ENCODE measurements at regions not wholly inside any gene's neighbourhood (a gene's known extent, or its start where the extent isn't known, plus 50 kb on each side); places are given as distances from the start of the nearest gene placed in this dataset.
"Not testable (repeated sequence)": the region's sequence is repeated elsewhere in the genome, so short reads cannot be mapped to it uniquely, and the experiment has no call there.

DNA sequence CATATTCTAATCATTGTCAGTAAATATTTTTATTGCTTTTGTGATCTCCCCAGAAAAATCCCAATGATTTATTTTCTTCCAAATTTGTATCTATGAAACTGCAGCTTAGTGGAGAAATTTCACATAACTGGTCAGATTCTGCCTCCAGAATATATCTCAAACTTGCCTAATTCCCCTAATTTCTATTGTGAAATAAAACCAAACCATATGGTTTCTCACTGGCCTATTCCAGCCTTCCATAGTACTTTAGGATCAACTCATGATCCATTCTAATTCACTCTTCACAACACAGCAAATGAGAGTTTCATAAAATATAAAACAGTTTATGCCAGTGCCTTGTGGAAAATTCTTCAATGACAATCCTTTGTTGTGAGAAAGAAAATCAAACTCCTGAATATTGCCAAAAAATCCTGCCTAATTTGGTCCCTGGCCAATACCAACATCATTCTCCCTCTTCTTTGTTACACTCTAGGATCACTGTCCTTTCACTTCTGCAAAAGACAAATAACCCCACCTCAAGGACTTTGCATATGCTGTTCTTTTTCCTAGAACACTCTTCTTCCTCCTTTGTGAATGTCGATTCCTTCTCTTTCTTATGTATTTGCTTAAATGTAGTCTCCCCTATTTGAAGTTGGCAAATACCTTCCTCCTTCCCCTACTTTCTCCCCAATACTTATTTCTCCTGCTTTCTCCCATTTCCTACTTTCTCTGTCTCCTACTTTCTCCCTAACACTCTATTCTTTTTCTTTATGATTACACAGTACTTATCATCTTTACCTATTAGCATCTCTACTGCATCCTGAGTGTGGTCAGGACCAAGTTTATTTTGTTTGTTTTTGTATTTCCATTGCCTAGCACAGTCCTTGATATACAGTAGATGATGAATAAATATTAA is 587.5 kb downstream of the RFPL4B start:
- no peaks in the 10 kb centered on the region for H3K9me3 Mint-ChIP-seq
- no peaks in the 10 kb centered on the region for H3K27me3 Mint-ChIP-seq
- DNase-seq = no peak
- H3K4me3 Mint-ChIP-seq = no peak overlapping the region
- no peaks in the 10 kb centered on the region for H3K4me1 Mint-ChIP-seq
- no peaks in the 10 kb centered on the region for H3K36me3 Mint-ChIP-seq (ENCODE audit: low read depth)
- H3K27ac Mint-ChIP-seq = no peak overlapping the region
- CTCF ChIA-PET = no interaction called here
- POLR2A ChIA-PET = no interaction called here

DNA sequence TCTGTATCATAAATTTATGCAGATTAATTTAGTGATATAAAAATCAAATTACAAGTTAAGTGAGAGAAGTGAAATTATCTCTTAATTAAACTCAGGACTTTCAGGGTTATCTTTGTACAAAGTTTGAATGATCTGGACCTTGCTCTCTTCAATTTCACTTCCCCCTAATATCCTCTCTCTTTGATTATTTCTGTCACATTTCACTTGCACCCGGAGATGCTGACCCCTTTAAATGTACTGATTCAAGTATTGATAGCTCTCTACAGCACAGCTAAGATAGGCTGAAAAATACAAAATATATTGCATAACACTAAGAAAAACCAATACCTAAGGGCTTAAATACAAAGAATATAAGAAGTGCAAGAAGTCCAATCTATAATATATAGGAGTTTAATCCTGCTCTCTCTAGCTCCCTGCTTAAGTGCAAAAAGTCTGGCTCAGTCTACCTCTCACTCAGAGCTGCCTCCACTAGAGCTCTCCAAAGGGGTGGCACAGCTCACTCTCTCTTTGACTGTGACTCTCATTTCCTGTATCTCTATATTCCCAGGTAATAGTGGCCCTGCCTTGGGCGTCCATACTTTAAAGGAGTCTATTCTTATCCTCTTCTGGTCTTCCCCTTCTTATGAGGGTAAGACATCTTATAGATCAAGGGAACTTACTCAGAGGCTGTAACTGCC is 588.4 kb downstream of the RFPL4B start:
- Mint-ChIP-seq H3K4me1 (no peaks in the 10 kb centered on the region), H3K36me3 (ENCODE audit: low read depth) (no peaks in the 10 kb centered on the region), H3K9me3 (no peaks in the 10 kb centered on the region), H3K27ac (no peak overlapping the region), H3K27me3 (no peaks in the 10 kb centered on the region), H3K4me3 (no peak overlapping the region)
- POLR2A ChIA-PET = no interaction called here
- no peak for DNase-seq
- CTCF ChIA-PET = no interaction called here

DNA sequence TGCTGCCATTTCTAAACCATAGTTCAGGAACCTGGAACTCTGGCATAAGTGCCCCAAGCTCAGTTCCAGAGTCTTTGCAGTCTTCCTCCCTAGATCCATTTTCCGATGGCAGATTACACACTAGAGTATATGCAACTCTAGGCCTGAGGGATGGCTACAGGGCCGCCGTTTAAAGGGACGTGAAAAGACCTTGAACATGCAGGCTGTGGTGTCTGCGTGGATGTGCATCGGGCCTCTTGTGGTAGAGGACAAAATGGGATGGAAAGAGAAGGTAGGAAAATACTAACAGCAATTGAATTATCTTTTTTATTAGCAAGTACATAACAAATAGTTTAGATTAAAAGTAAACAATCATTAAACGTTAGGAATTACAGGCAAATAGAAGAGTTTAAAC is 588.9 kb downstream of the RFPL4B start:
- no peaks in the 10 kb centered on the region for H3K4me1 Mint-ChIP-seq
- H3K4me3 Mint-ChIP-seq = no peak overlapping the region
- no peaks in the 10 kb centered on the region for H3K36me3 Mint-ChIP-seq (ENCODE audit: low read depth)
- no peak overlapping the region for H3K27ac Mint-ChIP-seq
- no peaks in the 10 kb centered on the region for H3K9me3 Mint-ChIP-seq
- POLR2A ChIA-PET = no interaction called here
- CTCF ChIA-PET = no interaction called here
- DNase-seq = no peak
- no peaks in the 10 kb centered on the region for H3K27me3 Mint-ChIP-seq

DNA sequence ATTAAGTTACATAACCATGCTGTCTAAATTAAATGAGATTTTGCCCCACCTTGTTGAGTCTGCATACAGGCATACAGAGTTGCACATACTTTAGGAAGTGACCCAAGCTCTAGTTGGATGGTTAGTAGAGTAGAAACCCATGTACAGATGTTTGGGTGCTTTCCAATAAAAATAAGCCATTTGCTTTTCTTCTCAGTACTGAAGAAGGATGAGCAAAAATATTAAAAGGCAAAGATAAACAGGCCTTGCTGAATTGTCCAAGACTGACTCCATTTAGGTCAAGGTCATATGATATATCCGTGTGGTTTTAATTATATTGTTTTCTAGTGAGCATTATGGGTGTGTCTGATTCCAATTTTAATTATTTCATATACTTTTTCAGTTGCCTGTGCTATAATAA is 589.4 kb downstream of the RFPL4B start:
- POLR2A ChIA-PET = no interaction called here
- no peaks in the 10 kb centered on the region for H3K36me3 Mint-ChIP-seq (ENCODE audit: low read depth)
- no peak for DNase-seq
- CTCF ChIA-PET = interaction anchor here (0.6 kb wide), 1 partner anchor 429 kb away, joined by 3 read pairs; no protein-coding TSS in a partner anchor
- H3K27me3 Mint-ChIP-seq = no peaks in the 10 kb centered on the region
- no peak overlapping the region for H3K27ac Mint-ChIP-seq
- H3K9me3 Mint-ChIP-seq = no peaks in the 10 kb centered on the region
- no peak overlapping the region for H3K4me3 Mint-ChIP-seq
- H3K4me1 Mint-ChIP-seq = no peaks in the 10 kb centered on the region

DNA sequence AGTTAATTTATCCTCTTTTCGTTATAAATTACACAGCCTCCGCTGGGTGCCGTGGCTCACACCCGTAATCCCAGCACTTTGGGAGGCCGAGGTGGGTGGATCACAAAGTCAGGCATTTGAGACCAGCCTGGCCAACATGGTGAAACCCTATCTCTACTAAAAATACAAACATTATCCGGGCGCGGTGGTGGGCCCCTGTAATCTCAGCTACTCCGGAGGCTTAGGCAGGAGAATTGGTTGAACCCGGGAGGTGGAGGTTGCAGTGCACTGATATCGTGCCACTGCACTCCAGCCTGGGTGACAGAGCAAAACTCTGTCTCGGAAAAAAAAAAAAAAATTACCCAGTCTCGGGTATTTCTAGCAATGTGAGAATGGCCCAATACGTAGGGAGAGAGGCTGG is 590.6 kb downstream of the RFPL4B start:
- POLR2A ChIA-PET; H3K4me1 Mint-ChIP-seq; H3K4me3 Mint-ChIP-seq; H3K27me3 Mint-ChIP-seq; H3K36me3 Mint-ChIP-seq (ENCODE audit: low read depth); H3K27ac Mint-ChIP-seq; DNase-seq; H3K9me3 Mint-ChIP-seq: not testable (repeated sequence)
- CTCF ChIA-PET = interaction anchor here (0.7 kb wide), 1 partner anchor 8 kb away, joined by 3 read pairs; no protein-coding TSS in a partner anchor

DNA sequence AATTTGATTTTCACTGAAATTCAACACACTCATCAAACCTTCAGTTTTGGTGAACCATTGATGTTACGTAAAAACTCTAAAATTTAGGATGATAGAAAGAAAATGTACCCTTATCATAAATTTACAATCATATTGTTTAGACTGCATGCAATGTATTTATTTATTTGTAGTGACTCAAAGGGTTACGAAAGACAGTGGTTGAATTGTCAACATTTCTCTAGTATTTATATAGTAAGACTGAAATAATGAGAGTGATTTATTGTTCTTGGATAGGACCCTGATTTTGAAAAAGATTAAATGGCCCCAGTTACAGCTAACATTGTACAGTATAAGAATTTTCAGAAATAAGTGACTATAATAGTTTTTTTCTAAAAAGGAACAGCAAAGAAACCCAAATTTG is 591.5 kb downstream of the RFPL4B start:
- POLR2A ChIA-PET = no interaction called here
- Mint-ChIP-seq H3K27ac (no peak overlapping the region), H3K36me3 (ENCODE audit: low read depth) (no peaks in the 10 kb centered on the region)

DNA sequence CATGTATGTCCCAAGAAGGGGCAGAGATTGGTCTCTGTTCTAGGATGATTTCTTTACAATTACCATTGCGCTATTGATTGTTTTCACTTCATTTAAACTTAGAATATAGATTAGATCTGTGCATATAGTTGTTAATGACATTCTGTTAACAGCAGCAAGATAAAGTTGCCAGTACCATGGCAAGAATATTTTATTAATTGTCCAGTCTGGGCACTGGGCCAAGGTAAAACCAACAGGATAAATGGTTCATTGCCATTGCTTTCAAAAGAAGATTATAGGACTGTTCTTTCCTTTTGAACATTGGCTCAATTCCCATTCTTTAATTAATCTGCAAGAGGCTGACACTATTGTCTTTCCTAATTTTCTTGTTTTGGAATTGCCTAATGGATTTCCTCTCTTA is 592.4 kb downstream of the RFPL4B start:
- CTCF ChIA-PET = no interaction called here
- H3K4me1 Mint-ChIP-seq = no peaks in the 10 kb centered on the region
- H3K27ac Mint-ChIP-seq = no peak overlapping the region
- no peaks in the 10 kb centered on the region for H3K9me3 Mint-ChIP-seq
- H3K27me3 Mint-ChIP-seq = no peaks in the 10 kb centered on the region
- POLR2A ChIA-PET = no interaction called here
- no peaks in the 10 kb centered on the region for H3K36me3 Mint-ChIP-seq (ENCODE audit: low read depth)
- H3K4me3 Mint-ChIP-seq = no peak overlapping the region
- DNase-seq = no peak

More for the DNA sequence above, 591.5 kb downstream of the RFPL4B start:
- CTCF ChIA-PET = no interaction called here
- no peak for DNase-seq
- no peak overlapping the region for H3K4me3 Mint-ChIP-seq
- no peaks in the 10 kb centered on the region for H3K27me3 Mint-ChIP-seq
- H3K4me1 Mint-ChIP-seq = no peaks in the 10 kb centered on the region
- H3K9me3 Mint-ChIP-seq = no peaks in the 10 kb centered on the region

DNA sequence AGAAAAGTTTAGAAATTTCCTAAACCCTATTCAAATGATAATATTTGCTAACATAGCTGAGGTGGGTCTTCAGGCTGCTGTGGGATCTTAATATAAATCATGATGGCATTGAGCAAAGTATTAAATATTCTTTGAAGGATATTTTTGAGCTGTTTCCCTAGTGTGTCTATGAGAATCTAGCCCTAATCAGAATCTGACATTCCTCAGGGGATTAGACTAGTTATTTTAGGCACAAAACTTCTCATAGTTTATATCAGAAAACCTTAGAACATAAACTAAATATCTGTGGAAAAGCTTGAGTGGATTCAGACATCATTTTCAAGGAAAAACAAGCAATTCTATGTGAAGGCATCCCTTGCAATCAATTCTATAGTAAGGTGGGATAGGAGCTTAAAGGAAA is 594.5 kb downstream of the RFPL4B start:
- DNase-seq = no peak
- Mint-ChIP-seq H3K36me3 (ENCODE audit: low read depth) (no peaks in the 10 kb centered on the region), H3K4me1 (no peaks in the 10 kb centered on the region), H3K27ac (no peak overlapping the region), H3K27me3 (no peaks in the 10 kb centered on the region), H3K4me3 (no peak overlapping the region), H3K9me3 (no peaks in the 10 kb centered on the region)
- CTCF ChIA-PET = no interaction called here
- POLR2A ChIA-PET = no interaction called here

DNA sequence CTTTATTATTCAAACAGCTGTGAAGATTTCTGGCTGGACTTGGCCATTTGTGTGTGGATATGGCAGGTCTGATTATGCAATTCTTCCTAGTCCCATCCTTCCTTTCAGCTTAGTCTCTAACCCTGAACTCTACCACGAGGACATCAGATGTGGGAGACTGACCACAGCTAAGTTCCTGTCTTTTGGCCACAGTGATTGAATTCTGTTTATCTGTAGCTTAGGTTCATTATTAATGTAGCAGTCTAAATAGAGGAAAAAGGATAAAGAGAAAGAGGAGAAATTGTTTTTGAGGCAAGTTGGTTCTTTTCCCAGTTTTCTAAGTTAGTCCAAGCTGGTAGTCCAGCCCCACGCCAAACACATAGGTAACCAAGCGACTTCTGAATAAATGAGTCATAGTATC is 598.9 kb downstream of the RFPL4B start:
- DNase-seq = no peak
- H3K4me3 Mint-ChIP-seq = no peak overlapping the region
- H3K9me3 Mint-ChIP-seq = no peaks in the 10 kb centered on the region
- no peak overlapping the region for H3K27ac Mint-ChIP-seq
- CTCF ChIA-PET = interaction anchor here (0.9 kb wide), 1 partner anchor 8 kb away, joined by 3 read pairs; no protein-coding TSS in a partner anchor
- no peaks in the 10 kb centered on the region for H3K4me1 Mint-ChIP-seq
- H3K27me3 Mint-ChIP-seq = no peaks in the 10 kb centered on the region
- POLR2A ChIA-PET = no interaction called here
- H3K36me3 Mint-ChIP-seq (ENCODE audit: low read depth) = no peaks in the 10 kb centered on the region

DNA sequence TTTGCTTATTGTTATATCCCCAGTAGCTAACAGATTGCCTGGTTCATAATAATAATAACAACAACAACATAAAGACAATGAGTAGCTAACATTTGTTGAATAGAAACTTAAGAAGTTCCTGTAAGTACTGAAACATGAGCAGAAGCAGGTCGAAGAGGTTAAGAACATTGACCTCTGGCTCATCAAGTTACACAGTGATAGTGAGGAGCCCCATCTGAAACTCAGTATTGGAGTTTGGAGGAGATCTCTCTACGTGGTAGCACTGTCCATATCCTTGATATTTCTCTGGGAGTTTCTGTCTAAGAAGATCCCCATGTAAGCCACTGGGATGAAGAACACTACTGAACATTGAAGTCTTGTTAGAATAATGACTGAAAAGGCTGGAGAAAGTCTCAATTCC is 600.4 kb downstream of the RFPL4B start:
- no peak overlapping the region for H3K27ac Mint-ChIP-seq

DNA sequence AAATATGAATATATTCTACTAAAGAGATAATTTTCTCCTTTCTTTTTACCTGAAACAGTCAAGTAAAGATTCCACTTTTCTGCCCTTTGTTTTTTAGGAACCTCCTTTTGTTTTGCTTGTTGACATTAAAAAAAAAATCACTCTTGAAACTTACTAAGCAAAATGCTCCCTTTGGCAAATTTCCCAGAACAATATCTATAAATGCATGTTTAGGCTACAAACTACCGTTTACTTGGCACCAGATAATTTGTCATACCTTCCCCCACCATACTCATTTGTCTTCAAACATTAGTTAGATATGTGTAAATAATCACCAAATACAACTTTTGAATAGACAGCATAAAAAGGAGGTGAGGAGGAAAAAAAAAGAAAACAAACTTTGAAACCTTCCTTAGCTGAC is 604.7 kb downstream of the RFPL4B start:
- Mint-ChIP-seq H3K4me3 (no peak overlapping the region), H3K4me1 (no peaks in the 10 kb centered on the region), H3K27ac (no peak overlapping the region), H3K36me3 (ENCODE audit: low read depth) (no peaks in the 10 kb centered on the region), H3K9me3 (peaks cover 7% of the 10 kb centered on the region), H3K27me3 (no peaks in the 10 kb centered on the region)
- DNase-seq = no peak
- CTCF ChIA-PET = no interaction called here
- POLR2A ChIA-PET = no interaction called here

More for the DNA sequence above, 600.4 kb downstream of the RFPL4B start:
- Mint-ChIP-seq H3K4me1 (no peaks in the 10 kb centered on the region), H3K36me3 (ENCODE audit: low read depth) (no peaks in the 10 kb centered on the region), H3K4me3 (no peak overlapping the region), H3K9me3 (peaks cover 3% of the 10 kb centered on the region), H3K27me3 (no peaks in the 10 kb centered on the region)
- DNase-seq = no peak
- POLR2A ChIA-PET = no interaction called here
- CTCF ChIA-PET = no interaction called here

DNA sequence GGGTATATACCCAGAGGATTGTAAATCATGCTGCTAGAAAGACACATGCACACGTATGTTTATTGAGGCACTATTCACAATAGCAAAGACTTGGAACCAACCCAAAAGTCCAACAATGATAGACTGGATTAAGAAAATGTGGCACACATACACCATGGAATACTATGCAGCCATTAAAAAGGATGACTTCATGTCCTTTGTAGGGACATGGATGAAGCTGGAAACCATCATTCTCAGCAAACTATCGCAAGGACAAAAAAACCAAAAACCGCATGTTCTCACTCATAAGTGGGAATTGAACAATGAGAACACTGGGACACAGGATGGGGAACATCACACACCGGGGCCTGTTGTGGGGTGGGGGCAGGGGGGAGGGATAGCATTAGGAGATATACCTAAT is 608.6 kb downstream of the RFPL4B start:
- DNase-seq; H3K4me1 Mint-ChIP-seq; H3K27me3 Mint-ChIP-seq; H3K27ac Mint-ChIP-seq; H3K9me3 Mint-ChIP-seq; CTCF ChIA-PET; H3K36me3 Mint-ChIP-seq (ENCODE audit: low read depth); POLR2A ChIA-PET; H3K4me3 Mint-ChIP-seq: not testable (repeated sequence)

DNA sequence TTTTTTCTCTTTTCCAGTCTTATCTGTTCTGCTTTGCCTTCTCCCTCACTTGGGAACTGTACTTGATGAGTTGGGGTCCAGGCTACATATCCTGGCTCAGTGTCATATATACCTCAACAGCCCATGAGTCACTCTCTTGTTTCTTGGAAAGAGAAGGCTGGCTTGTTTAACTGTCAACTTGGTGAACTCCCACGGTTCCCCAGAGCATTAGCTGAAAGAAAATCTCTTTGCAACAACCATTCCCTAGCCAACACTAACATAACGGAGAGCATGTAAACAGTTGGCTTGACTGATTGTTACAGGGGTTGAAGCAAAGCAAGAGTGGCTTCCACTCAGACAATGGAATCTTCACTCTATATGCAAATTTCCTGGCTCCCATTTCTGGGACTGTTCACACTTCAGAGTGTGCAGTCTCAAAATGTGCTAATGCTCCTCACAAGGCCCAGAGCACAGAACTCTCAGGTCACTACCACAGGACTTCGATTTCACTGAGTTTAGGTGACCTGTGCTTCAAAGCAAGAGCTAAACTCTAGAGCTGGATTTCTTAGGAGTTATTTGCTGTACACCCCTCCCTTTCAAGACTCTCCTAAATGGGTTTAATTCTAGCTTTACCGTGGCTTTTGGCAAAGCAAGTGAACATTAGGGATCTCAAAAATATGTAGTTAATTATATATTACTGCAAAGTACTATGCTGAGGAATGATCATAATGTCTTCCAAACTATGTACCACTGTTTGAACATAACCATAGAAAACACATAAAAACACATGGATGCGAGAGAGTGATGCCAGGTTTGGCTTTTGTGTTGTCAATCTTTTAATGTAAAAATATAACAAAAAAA is 609.8 kb downstream of the RFPL4B start:
- POLR2A ChIA-PET = no interaction called here
- Mint-ChIP-seq H3K4me3 (no peak overlapping the region), H3K9me3 (peaks cover 5% of the 10 kb centered on the region), H3K36me3 (ENCODE audit: low read depth) (no peaks in the 10 kb centered on the region), H3K27me3 (no peaks in the 10 kb centered on the region), H3K27ac (no peak overlapping the region), H3K4me1 (no peaks in the 10 kb centered on the region)
- CTCF ChIA-PET = no interaction called here
- no peak for DNase-seq

Data from activated CD4-positive, alpha-beta memory T cell treated with anti-CD3 and anti-CD28 coated beads, Interleukin-2, amount 10 ng/mL, durations not matched to agents 7 days and 5 days (primary cell).